ENCODE measurements at regions not wholly inside any gene's neighbourhood (a gene's known extent, or its start where the extent isn't known, plus 50 kb on each side); places are given as distances from the start of the nearest gene placed in this dataset.

GRCh38 chrX:15191830-15192229 lies 78.1 kb downstream of the ASB9 start:
- DNase-seq (ENCODE audit: low read depth), result no peak

GRCh38 chrX:15188039-15188438 lies 81.8 kb downstream of the ASB9 start:
- no peak for DNase-seq (ENCODE audit: low read depth)

- DNase-seq (ENCODE audit: low read depth), result no peak
These were observed 92.6 kb downstream of the ASB9 start for GRCh38 chrX:15177316-15177715.

- DNase-seq (ENCODE audit: low read depth), result no peak
These were observed 96.5 kb downstream of the ASB9 start for GRCh38 chrX:15173411-15173810.

- no peak for DNase-seq (ENCODE audit: low read depth)
These were observed 99.0 kb downstream of the ASB9 start for GRCh38 chrX:15170927-15171326.

- no peak for DNase-seq (ENCODE audit: low read depth)
These were observed 102.1 kb downstream of the ASB9 start for GRCh38 chrX:15167826-15168225.

GRCh38 chrX:15165832-15166231 lies 104.1 kb downstream of the ASB9 start:
- no peak for DNase-seq (ENCODE audit: low read depth)

GRCh38 chrX:15163131-15163530 lies 106.8 kb downstream of the ASB9 start:
- no peak for DNase-seq (ENCODE audit: low read depth)

GRCh38 chrX:15160558-15161095 lies 109.3 kb downstream of the ASB9 start:
- no peak for DNase-seq (ENCODE audit: low read depth)

- peak; percentile 8 for DNase-seq (ENCODE audit: low read depth)
These were observed 111.0 kb downstream of the ASB9 start for GRCh38 chrX:15158736-15159406.

- no peak for DNase-seq (ENCODE audit: low read depth)
These were observed 111.5 kb downstream of the ASB9 start for GRCh38 chrX:15158350-15158735.

- no peak for DNase-seq (ENCODE audit: low read depth)
These were observed 112.3 kb downstream of the ASB9 start for GRCh38 chrX:15157624-15158023.

GRCh38 chrX:15151267-15152186 lies 118.4 kb downstream of the ASB9 start:
- DNase-seq (ENCODE audit: low read depth), result no peak

GRCh38 chrX:15150586-15150985 lies 119.3 kb downstream of the ASB9 start:
- DNase-seq (ENCODE audit: low read depth), result no peak

GRCh38 chrX:15146515-15146914 lies 123.4 kb downstream of the ASB9 start:
- no peak for DNase-seq (ENCODE audit: low read depth)

GRCh38 chrX:15143825-15144121 lies 126.1 kb downstream of the ASB9 start:
- DNase-seq (ENCODE audit: low read depth), result no peak

GRCh38 chrX:15143050-15143824 lies 126.6 kb downstream of the ASB9 start:
- peak; percentile 18 for DNase-seq (ENCODE audit: low read depth)

GRCh38 chrX:15142084-15142715 lies 127.7 kb downstream of the ASB9 start:
- DNase-seq (ENCODE audit: low read depth), result no peak

- DNase-seq (ENCODE audit: low read depth), result no peak
These were observed 133.1 kb downstream of the ASB9 start for GRCh38 chrX:15136795-15137194.

- no peak for DNase-seq (ENCODE audit: low read depth)
These were observed 140.5 kb downstream of the ASB9 start for GRCh38 chrX:15129412-15129811.

GRCh38 chrX:15128861-15129260 lies 141.0 kb downstream of the ASB9 start:
- no peak for DNase-seq (ENCODE audit: low read depth)

GRCh38 chrX:15127010-15127409 lies 142.9 kb downstream of the ASB9 start:
- DNase-seq (ENCODE audit: low read depth), result no peak
